SH-SY5Y (cell line): ENCODE measurements at regions not wholly inside any gene's neighbourhood (a gene's known extent, or its start where the extent isn't known, plus 50 kb on each side); places are given as distances from the start of the nearest gene placed in this dataset.

Experiments
- GATA2 ChIP-seq: IDR thresholded peaks from 2 replicates; pipeline ENCODE4 v1.6.1; 2011; ENCODE audit warnings: mild to moderate bottlenecking, low read depth, low read length
- GATA3 ChIP-seq: IDR thresholded peaks from 2 replicates; pipeline ENCODE4 v1.6.1; 2011; ENCODE audit warnings: low read depth, mild to moderate bottlenecking, low read length, moderate library complexity

GRCh38 chr2:120520929-120521912 is 175.3 kb downstream of the INHBB start:
- TF ChIP-seq GATA3 (no peak), GATA2 (no peak)
